IMR-90 (cell line): ENCODE measurements at regions not wholly inside any gene's neighbourhood (a gene's known extent, or its start where the extent isn't known, plus 50 kb on each side); places are given as distances from the start of the nearest gene placed in this dataset.

ENCODE experiments used
- ATAC-seq: fragments of 200-7000 bp; cut with Tn5 transposase; 2 replicates; pipeline ENCODE4 v1.9.1; 2020; ENCODE audit warnings: low read depth, mild to moderate bottlenecking, moderate library complexity
- BruUV-seq: library from RNA; stranded (reverse); fragments of 400-500 nt; replicated peaks from 2 replicates; lab custom pipeline; 2021; lab: Mats Ljungman, UMichigan
- CTCF ChIA-PET: fragments of 300-600 bp; formaldehyde crosslinking; extraction: SDS; loops from one replicate; lab custom pipeline; 2021; ENCODE audit warnings: antibody characterized with exemption; lab: Yijun Ruan, JAX
- POLR2A ChIA-PET: fragments of 300-600 bp; sonication (Branson Sonifier 250); formaldehyde crosslinking; loops from one replicate; lab custom pipeline; 2022; ENCODE audit warnings: antibody characterized with exemption; ENCODE audit not compliant: unreplicated experiment; lab: Charles Lee
- DNase-seq: peaks from one replicate; pipeline ENCODE4 v3.0.0; 2013
- H2AFZ ChIP-seq: replicated peaks from 2 replicates; pipeline ENCODE3; 2013; ENCODE audit warnings: low read length, mild to moderate bottlenecking; ENCODE audit not compliant: poor library complexity
- H2AK5ac ChIP-seq: 2 replicates; pipeline ENCODE4 v1.6.1; 2013; ENCODE audit warnings: low read depth, low read length, inconsistent platforms
- H2AK9ac ChIP-seq: replicated peaks from 2 replicates; pipeline ENCODE3; 2013; ENCODE audit warnings: mild to moderate bottlenecking, low read depth, low read length, moderate library complexity; ENCODE audit not compliant: poor library complexity
- H2BK120ac ChIP-seq: 2 replicates; pipeline ENCODE4 v1.6.1; 2013; ENCODE audit warnings: low read depth, low read length, inconsistent platforms
- H2BK15ac ChIP-seq: 3 replicates; pipeline ENCODE4 v1.6.1; 2013; ENCODE audit warnings: low read depth, low read length, inconsistent platforms
- H2BK20ac ChIP-seq: 2 replicates; pipeline ENCODE4 v1.6.1; 2013; ENCODE audit warnings: low read depth, mild to moderate bottlenecking, inconsistent platforms, low read length, moderate library complexity
- H2BK5ac ChIP-seq: 2 replicates; pipeline ENCODE4 v1.6.1; 2013; ENCODE audit warnings: mild to moderate bottlenecking, low read depth, low read length, inconsistent platforms; ENCODE audit not compliant: poor library complexity, severe bottlenecking
- H3K14ac ChIP-seq: replicated peaks from 2 replicates; pipeline ENCODE4 v1.6.1; 2013; ENCODE audit warnings: low read depth, low read length, inconsistent platforms
- H3K18ac ChIP-seq: 2 replicates; pipeline ENCODE4 v1.6.1; 2013; ENCODE audit warnings: low read depth, low read length, control low read depth
- H3K23ac ChIP-seq: 2 replicates; pipeline ENCODE4 v1.6.1; 2013; ENCODE audit warnings: low read depth, low read length, inconsistent platforms
- H3K27ac ChIP-seq: 2 replicates; pipeline ENCODE4 v1.5.1; 2013; ENCODE audit warnings: mild to moderate bottlenecking, control low read depth, low read length; ENCODE audit not compliant: insufficient read depth
- H3K27me3 ChIP-seq: 2 replicates; pipeline ENCODE4 v1.6.1; 2013; ENCODE audit warnings: low read length; ENCODE audit not compliant: control insufficient read depth, insufficient read depth
- H3K36me3 ChIP-seq: 2 replicates; pipeline ENCODE4 v1.6.1; 2013; ENCODE audit warnings: low read length, mixed read lengths; ENCODE audit not compliant: control insufficient read depth, insufficient read depth
- H3K4ac ChIP-seq: 2 replicates; pipeline ENCODE4 v1.6.1; 2013; ENCODE audit warnings: low read depth, low read length, inconsistent platforms
- H3K4me1 ChIP-seq: 2 replicates; pipeline ENCODE4 v1.6.1; 2013; ENCODE audit warnings: low read length, mixed read lengths; ENCODE audit not compliant: control insufficient read depth, insufficient read depth
- H3K4me2 ChIP-seq: 2 replicates; pipeline ENCODE4 v1.6.1; 2013; ENCODE audit warnings: low read depth, mild to moderate bottlenecking, control low read depth, low read length, moderate library complexity
- H3K4me3 ChIP-seq: 2 replicates; pipeline ENCODE4 v1.5.1; 2013; ENCODE audit warnings: low read depth, mild to moderate bottlenecking, control low read depth, low read length, moderate library complexity; ENCODE audit not compliant: insufficient read depth
- H3K56ac ChIP-seq: 2 replicates; pipeline ENCODE4 v1.6.1; 2013; ENCODE audit warnings: low read length, inconsistent platforms; ENCODE audit not compliant: insufficient read depth; ENCODE audit errors: extremely low read depth
- H3K79me1 ChIP-seq, 2 experiments: 2 replicates each; pipeline ENCODE4 v1.6.1; 2013; ENCODE audit warnings: low read length in 2 of 2, inconsistent platforms in 1 of 2, low read depth in 1 of 2
- H3K9ac ChIP-seq: 2 replicates; pipeline ENCODE4 v1.6.1; 2013; ENCODE audit warnings: low read depth, low read length, control low read depth
- H3K9me1 ChIP-seq: 2 replicates; pipeline ENCODE4 v1.6.1; 2013; ENCODE audit warnings: low read length, inconsistent platforms; ENCODE audit not compliant: insufficient read depth
- H3K9me3 ChIP-seq: 2 replicates; pipeline ENCODE4 v1.6.1; 2013; ENCODE audit warnings: low read length; ENCODE audit not compliant: control insufficient read depth, insufficient read depth
- H4K20me1 ChIP-seq: 2 replicates; pipeline ENCODE4 v1.6.1; 2013; ENCODE audit warnings: low read length, inconsistent platforms; ENCODE audit not compliant: insufficient read depth
- H4K5ac ChIP-seq: 2 replicates; pipeline ENCODE4 v1.6.1; 2013; ENCODE audit warnings: mild to moderate bottlenecking, low read depth, low read length, control low read depth
- H4K8ac ChIP-seq, 2 experiments: 2 replicates each; pipeline ENCODE4 v1.6.1; 2013; ENCODE audit warnings: low read depth in 2 of 2, low read length in 2 of 2, control low read depth in 1 of 2, inconsistent platforms in 1 of 2
- H4K91ac ChIP-seq: 2 replicates; pipeline ENCODE4 v1.6.1; 2013; ENCODE audit warnings: low read depth, low read length, inconsistent platforms; ENCODE audit not compliant: insufficient read depth
- MAFK ChIP-seq: IDR thresholded peaks from 2 replicates; pipeline ENCODE4 v1.6.1; 2012; ENCODE audit warnings: low read depth, low read length, improper control_type of control experiment
- SMC3 ChIP-seq: fragments of 150-350 bp; IDR thresholded peaks from 2 replicates; pipeline ENCODE4 v1.6.1; 2016; ENCODE audit warnings: low read depth, mild to moderate bottlenecking, antibody characterized with exemption, low read length, moderate library complexity
- WGBS, 2 experiments: methylation state at CpG; one replicate each; pipeline versions ENCODE4 v1.1.5 to v1.1.7; 2013; ENCODE audit warnings: missing lambda C conversion rate in 2 of 2; ENCODE audit not compliant: insufficient read length in 1 of 2; ENCODE audit errors: extremely low coverage in 2 of 2; 5-methylcytosine and 5-hydroxymethylcytosine counted together
- dilution Hi-C: fragments of 300-500 bp; cut with HindIII; formaldehyde crosslinking; loops from one replicate; pipeline ENCODE4 v1.14.3; 2018; ENCODE audit warnings: low sequenced_read_pairs; ENCODE audit not compliant: unreplicated experiment
- in situ Hi-C: fragments of 300-500 bp; cut with MboI; formaldehyde crosslinking; loops from 3 replicates; pipeline ENCODE4 v1.14.3; 2019; ENCODE audit warnings: low sequenced_read_pairs, inconsistent platforms, mixed read lengths
- intact Hi-C: fragments of 100-400 bp; cut with micrococcal nuclease; formaldehyde crosslinking; loops from 2 replicates; pipeline ENCODE4 v1.10.0; 2022

GRCh38 chr10:78964274-78964951, 104.4 kb upstream of the ZMIZ1 start:
- no peak for TF ChIP-seq SMC3
- TF ChIP-seq MAFK, result no peak
- Histone ChIP-seq H3K27ac (no peak overlapping the region), H3K23ac (no peak overlapping the region), H3K9me1 (peaks cover 4% of the 10 kb centered on the region), H2AK9ac (no peak overlapping the region), H3K4ac (peak overlapping the region; percentile 19), H3K4me1 (peaks cover 18% of the 10 kb centered on the region), H3K9ac (no peak overlapping the region), H3K79me1 (no peaks in the 10 kb centered on the region), H2BK20ac (peak overlapping the region; percentile 8; the same call in 1 of the 2 replicates), H3K56ac (no peak overlapping the region), H2BK120ac (peak overlapping the region; percentile 4), H4K91ac (peak overlapping the region; percentile 57), H3K4me3 (no peak overlapping the region), H3K4me2 (no peak overlapping the region), H4K8ac (0 out of 4 replicates have a peak overlapping the region, but pooled peaks of 1 of the 2 experiments have one; percentile 8), H4K5ac (peak overlapping the region; percentile 38), H3K27me3 (no peaks in the 10 kb centered on the region), H2AK5ac (peak overlapping the region; percentile 83; the same call in 1 of the 2 replicates), H3K9me3 (no peaks in the 10 kb centered on the region), H3K36me3 (no peaks in the 10 kb centered on the region), H2BK15ac (0 out of 3 replicates have a peak overlapping the region, but pooled peaks have one; percentile 9), H3K14ac (no peak overlapping the region), H3K18ac (peak overlapping the region; percentile 83; the same call in 1 of the 2 replicates), H2BK5ac (no peak overlapping the region), H2AFZ (no peak overlapping the region), H4K20me1 (no peaks in the 10 kb centered on the region)
- in situ Hi-C loops, result no loop called here
- ATAC-seq (no peak), DNase-seq (no peak)
- ChIA-PET CTCF (no interaction called here), POLR2A (no interaction called here)
- dilution Hi-C loops, result no loop called here
- BruUV-seq, result no TSS peak
- intact Hi-C loops, result no loop called here
- 83% methylated on average over 2 of the region's 5 CpGs; no CpG with 5 or more reads in 1 of the 2 experiments for whole genome bisulfite sequencing, 2 experiments
